Effector memory CD8-positive, alpha-beta T cell (primary cell): ENCODE measurements at regions not wholly inside any gene's neighbourhood (a gene's known extent, or its start where the extent isn't known, plus 50 kb on each side); places are given as distances from the start of the nearest gene placed in this dataset.
"Not testable (repeated sequence)": the region's sequence is repeated elsewhere in the genome, so short reads cannot be mapped to it uniquely, and the experiment has no call there.

Experiments
- ATAC-seq: fragments of 150-1000 bp; cut with Tn5 transposase; replicated peaks from 2 replicates; pipeline ENCODE4 v1.10.0; 2021; ENCODE audit warnings: mild to moderate bottlenecking, moderate library complexity
- DNase-seq, 3 experiments: peaks; one replicate each; pipeline ENCODE4 v3.0.0; 2021
- H3K27ac Mint-ChIP-seq, 2 donors: one replicate each; pipeline ENCODE4 v1.8.0; 2022; ENCODE audit warnings: mild to moderate bottlenecking in 2 of 2, mixed read lengths in 2 of 2, moderate library complexity in 2 of 2
- H3K27me3 Mint-ChIP-seq, 2 donors: one replicate each; pipeline ENCODE4 v1.8.0; 2022; ENCODE audit warnings: mixed read lengths in 2 of 2
- H3K36me3 Mint-ChIP-seq: one replicate; pipeline ENCODE4 v1.8.0; 2022; ENCODE audit warnings: mild to moderate bottlenecking, moderate library complexity, mixed read lengths; ENCODE audit not compliant: insufficient read depth
- H3K4me1 Mint-ChIP-seq, 2 donors: one replicate each; pipeline ENCODE4 v1.8.0; 2022; ENCODE audit warnings: low read depth in 2 of 2, mixed read lengths in 2 of 2
- H3K4me3 Mint-ChIP-seq, 2 donors: one replicate each; pipeline ENCODE4 v1.8.0; 2022; ENCODE audit warnings: mild to moderate bottlenecking in 2 of 2, mixed read lengths in 2 of 2, moderate library complexity in 2 of 2
- H3K9me3 Mint-ChIP-seq, 2 donors: one replicate each; pipeline ENCODE4 v1.8.0; 2022; ENCODE audit warnings: mixed read lengths in 2 of 2

DNA sequence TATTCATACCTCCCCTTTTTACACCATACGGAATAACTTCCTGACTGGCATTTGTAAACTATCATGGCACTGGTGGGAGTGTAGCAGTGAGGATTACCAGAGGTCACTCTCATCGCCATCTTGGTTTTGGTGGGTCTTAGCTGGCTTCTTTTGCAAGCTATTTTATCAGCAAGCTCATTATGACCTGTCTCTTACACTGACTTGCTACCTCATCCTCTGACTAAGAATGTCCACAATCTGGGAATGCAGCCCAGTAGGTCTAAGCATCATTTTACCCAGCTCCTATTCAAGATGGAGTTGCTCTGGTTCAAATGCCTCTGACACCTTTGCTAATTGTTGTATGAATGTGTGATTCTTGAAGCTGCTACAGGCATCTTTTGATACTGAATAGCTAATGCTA lies 950.8 kb upstream of the SLC39A10 start:
- no peaks in the 10 kb centered on the region for H3K9me3 Mint-ChIP-seq

DNA sequence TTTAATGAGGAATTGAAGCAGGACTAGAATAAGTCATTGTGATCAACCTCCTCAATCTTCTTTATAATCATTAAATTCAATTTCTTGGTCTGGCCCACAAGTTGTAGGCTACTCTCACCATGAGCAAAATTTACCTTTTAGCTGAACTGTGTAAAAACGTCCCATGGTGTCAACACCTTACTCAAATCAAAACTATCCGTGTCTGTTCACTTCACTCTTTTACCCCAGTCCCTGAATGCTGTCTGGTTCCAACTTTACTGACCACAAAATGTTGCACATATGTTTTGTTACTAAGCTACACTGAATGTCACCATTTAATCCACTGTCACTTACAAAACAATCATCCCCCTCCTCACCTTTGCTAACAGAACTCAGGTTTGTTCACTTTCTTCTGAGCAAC lies 951.6 kb upstream of the SLC39A10 start:
- DNase-seq (no peak), ATAC-seq (no peak)
- no peaks in the 10 kb centered on the region for H3K9me3 Mint-ChIP-seq
- no peak overlapping the region for H3K4me3 Mint-ChIP-seq
- H3K27ac Mint-ChIP-seq: no peak overlapping the region
- H3K4me1 Mint-ChIP-seq: no peaks in the 10 kb centered on the region
- H3K36me3 Mint-ChIP-seq: peaks cover 3% of the 10 kb centered on the region
- no peaks in the 10 kb centered on the region for H3K27me3 Mint-ChIP-seq

More for the DNA sequence above, 950.8 kb upstream of the SLC39A10 start:
- Mint-ChIP-seq H3K27ac (no peak overlapping the region), H3K27me3 (no peaks in the 10 kb centered on the region), H3K36me3 (peaks cover 3% of the 10 kb centered on the region), H3K4me1 (no peaks in the 10 kb centered on the region), H3K4me3 (no peak overlapping the region)
- DNase-seq (no peak), ATAC-seq (no peak)

DNA sequence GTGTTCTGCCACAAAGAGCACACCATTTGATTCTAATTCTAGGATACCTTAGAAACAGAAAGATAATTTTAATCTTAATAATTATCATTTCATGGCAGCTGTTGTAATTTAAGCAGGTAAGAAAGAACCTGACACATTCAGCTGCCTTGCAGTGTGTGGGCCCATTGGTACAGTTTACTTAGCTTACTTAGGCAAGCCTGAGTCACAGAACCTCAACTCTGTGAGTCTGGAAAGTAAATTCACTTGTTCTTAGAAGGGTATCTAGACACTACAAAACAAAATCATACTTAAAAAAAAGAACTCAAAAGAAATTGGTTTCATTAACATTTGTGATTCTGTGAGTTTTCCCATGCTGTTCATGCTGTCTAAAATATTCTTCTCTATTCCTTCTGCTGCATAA lies 956.3 kb upstream of the SLC39A10 start:
- Mint-ChIP-seq H3K9me3 (peaks cover 4 to 7% of the 10 kb centered on the region in 2 donors), H3K4me3 (no peak overlapping the region), H3K4me1 (no peaks in the 10 kb centered on the region), H3K36me3 (no peaks in the 10 kb centered on the region), H3K27ac (no peak overlapping the region), H3K27me3 (no peaks in the 10 kb centered on the region)
- ATAC-seq: no peak
- no peak for DNase-seq

DNA sequence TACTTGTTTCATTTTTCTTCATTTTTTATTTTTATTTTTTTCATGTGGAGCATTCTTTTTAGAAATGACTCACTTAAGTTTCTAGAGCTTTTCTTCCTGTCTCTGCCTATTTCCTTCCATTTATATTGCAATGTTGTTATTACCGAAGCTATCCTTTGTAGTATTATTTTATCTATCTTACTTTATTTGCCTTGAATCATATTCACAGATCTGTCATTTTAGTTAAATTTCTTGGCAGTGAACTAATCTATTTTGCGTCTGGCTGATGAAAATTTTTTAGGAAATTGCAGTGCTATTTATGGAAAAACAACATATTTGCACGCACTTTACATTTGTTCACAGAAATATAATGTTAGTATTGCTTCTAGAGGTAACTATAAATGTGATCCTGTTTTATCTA lies 956.9 kb upstream of the SLC39A10 start:
- DNase-seq: no peak
- no peaks in the 10 kb centered on the region for H3K36me3 Mint-ChIP-seq
- H3K27me3 Mint-ChIP-seq: no peaks in the 10 kb centered on the region

DNA sequence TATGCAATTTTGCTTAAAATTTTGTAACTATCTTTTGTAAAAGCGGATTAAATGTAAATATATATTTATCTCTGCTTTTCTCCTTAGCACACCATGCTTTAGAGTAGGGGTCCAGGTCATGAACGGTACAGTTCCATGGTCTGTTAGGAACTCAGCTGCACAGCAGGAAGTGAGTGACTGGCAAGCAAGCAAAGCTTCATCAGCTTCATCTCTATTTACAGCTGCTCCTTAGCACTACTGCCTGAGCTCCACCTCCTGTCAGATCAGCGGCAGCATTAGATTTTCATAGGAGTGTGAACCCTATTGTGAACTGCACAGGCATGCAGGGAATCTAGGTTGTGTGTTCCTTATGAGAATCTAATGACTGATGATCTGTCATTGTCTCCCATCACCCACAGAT lies 959.0 kb upstream of the SLC39A10 start:
- Mint-ChIP-seq H3K4me1 (no peaks in the 10 kb centered on the region), H3K9me3 (peaks cover 8 to 13% of the 10 kb centered on the region in 2 donors), H3K27me3 (no peaks in the 10 kb centered on the region), H3K4me3 (no peak overlapping the region), H3K36me3 (no peaks in the 10 kb centered on the region), H3K27ac (no peak overlapping the region)
- DNase-seq (no peak), ATAC-seq (no peak)

More for the DNA sequence above, 956.9 kb upstream of the SLC39A10 start:
- Mint-ChIP-seq H3K27ac (no peak overlapping the region), H3K9me3 (peaks cover 4 to 7% of the 10 kb centered on the region in 2 donors), H3K4me3 (no peak overlapping the region), H3K4me1 (no peaks in the 10 kb centered on the region)
- no peak for ATAC-seq

DNA sequence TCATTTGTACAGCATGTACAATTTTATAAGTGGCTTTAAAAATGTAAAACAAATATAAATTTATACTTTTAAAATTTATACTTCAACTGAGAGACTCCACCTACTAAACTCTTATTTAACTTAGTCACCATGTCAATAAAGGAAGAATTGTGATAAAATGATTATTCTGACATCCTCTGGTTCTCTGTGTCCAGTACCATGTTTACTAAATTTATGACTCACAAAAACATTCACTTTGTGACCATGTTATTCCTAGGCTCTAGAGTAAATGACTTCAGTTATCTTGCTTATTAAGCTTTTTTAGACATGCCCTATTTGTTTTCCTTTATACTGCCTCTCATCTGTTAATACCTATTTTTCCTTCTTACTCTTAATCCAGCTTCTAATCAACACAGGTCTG lies 959.6 kb upstream of the SLC39A10 start:
- DNase-seq: no peak
- Mint-ChIP-seq H3K36me3 (no peaks in the 10 kb centered on the region), H3K27me3 (no peaks in the 10 kb centered on the region), H3K4me1 (no peaks in the 10 kb centered on the region), H3K4me3 (no peak overlapping the region), H3K9me3 (peaks cover 8 to 15% of the 10 kb centered on the region in 2 donors), H3K27ac (no peak overlapping the region)
- no peak for ATAC-seq

DNA sequence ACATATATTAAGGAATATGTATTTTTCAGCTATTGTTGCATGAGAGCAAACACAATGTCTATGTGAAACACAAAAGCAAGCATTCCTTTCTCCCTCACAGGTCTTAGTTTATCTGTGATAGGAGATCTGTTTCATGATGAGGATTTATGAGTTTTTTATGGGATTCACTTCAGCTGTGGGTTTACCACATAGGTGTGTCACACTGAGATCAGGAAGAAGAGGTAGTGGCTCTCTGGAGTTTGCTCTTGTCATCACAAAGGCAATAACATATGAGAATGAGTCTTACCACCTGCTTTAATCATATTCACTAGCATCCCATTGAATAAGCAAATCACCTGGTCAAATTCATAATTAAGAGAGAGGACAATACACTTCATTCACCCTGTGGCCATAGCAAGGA lies 960.3 kb upstream of the SLC39A10 start:
- DNase-seq: no peak
- Mint-ChIP-seq H3K4me3 (no peak overlapping the region), H3K4me1 (no peaks in the 10 kb centered on the region), H3K36me3 (no peaks in the 10 kb centered on the region), H3K9me3 (peaks cover 8 to 15% of the 10 kb centered on the region in 2 donors), H3K27me3 (no peaks in the 10 kb centered on the region), H3K27ac (no peak overlapping the region)
- ATAC-seq: no peak

DNA sequence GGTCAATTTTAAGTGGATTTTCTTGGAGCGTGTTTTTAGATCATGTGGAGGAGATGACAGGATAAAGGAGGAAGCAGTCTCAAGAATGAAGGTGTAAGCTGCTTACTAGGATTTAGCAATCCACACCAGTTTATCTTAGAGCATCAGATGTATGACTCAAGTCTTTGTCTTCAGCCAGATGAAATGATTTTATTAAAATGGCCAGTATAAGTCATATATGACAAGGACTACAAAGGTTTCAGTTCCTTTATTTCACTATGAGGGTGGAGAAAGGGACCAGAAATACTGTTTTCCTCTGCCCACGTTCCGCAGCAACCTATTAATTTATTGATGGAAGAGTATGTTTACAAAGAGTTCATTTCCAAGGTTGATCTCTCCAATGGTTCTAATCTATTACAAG lies 970.5 kb upstream of the SLC39A10 start:
- no peak for ATAC-seq
- Mint-ChIP-seq H3K27ac (no peak overlapping the region), H3K9me3 (peaks cover 0 to 10% of the 10 kb centered on the region in 2 donors), H3K36me3 (no peaks in the 10 kb centered on the region), H3K4me3 (no peak overlapping the region), H3K27me3 (no peaks in the 10 kb centered on the region), H3K4me1 (no peaks in the 10 kb centered on the region)
- no peak for DNase-seq

DNA sequence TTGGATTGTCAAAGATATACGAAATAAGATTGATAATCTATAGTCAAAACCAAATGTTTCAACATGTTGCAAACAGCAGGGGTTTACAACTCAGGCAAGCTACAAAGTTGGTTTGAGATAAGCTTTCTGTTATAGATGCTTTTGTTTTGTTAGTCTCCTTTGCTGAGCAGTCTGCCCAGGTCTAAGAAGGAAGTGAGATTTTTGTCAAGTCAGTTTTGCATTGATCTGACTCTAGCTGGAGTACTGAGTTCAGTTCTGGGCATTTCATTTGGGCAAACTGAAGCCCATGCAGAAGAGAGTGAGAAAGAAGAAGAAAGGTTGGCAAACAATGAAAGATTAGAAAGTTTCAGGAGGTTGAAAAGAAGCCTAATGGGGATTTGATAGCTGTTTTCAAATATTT lies 983.0 kb upstream of the SLC39A10 start:
- no peaks in the 10 kb centered on the region for H3K4me1 Mint-ChIP-seq
- no peaks in the 10 kb centered on the region for H3K36me3 Mint-ChIP-seq
- no peak for ATAC-seq
- DNase-seq: no peak
- H3K27ac Mint-ChIP-seq: no peak overlapping the region
- H3K4me3 Mint-ChIP-seq: no peak overlapping the region
- H3K9me3 Mint-ChIP-seq: peaks cover 0 to 1% of the 10 kb centered on the region in 2 donors
- H3K27me3 Mint-ChIP-seq: no peaks in the 10 kb centered on the region

DNA sequence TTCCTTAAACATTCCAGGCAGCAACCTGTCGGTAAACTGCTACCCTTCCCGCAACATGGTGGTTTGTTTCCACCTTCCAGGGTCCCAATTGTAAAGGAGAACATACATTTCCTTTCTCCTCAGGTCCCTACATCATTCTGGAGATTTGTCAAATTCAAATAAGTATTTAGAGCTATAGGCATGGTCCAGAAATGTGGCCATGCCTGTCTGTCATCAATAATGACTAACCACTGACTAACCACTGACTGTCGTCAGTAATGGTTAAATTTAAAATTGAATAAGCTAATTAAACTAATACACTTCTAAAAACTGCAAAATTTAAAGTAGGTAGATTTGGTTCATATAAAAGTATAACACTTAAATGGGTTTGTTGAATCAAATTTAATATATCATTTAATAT lies 984.0 kb upstream of the SLC39A10 start:
- Mint-ChIP-seq H3K36me3 (no peaks in the 10 kb centered on the region), H3K27me3 (no peaks in the 10 kb centered on the region), H3K27ac (no peak overlapping the region), H3K4me3 (no peak overlapping the region), H3K4me1 (no peaks in the 10 kb centered on the region), H3K9me3 (peaks cover 0 to 1% of the 10 kb centered on the region in 2 donors)
- DNase-seq (no peak), ATAC-seq (no peak)

DNA sequence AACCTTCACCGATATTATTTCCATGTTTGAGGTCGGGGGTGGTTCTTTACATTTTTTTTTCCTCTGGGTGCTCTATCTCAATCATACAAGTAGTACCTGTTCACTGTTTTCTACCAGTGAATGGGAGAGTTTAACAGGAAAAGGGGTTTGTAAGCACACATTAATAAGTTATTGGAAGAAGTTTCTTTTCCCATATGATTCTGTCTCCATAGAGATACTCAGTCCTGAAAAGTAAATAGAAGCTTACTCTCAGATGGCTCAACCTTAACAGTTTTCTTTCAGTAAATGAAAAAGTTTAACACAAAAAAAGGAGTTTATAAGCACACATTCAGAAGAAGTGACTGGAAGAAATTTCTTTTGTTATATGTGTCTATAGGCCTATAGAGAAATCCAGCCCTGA lies 995.6 kb upstream of the SLC39A10 start:
- Mint-ChIP-seq H3K36me3 (no peaks in the 10 kb centered on the region), H3K27me3 (no peaks in the 10 kb centered on the region), H3K4me3 (no peak overlapping the region), H3K4me1 (no peaks in the 10 kb centered on the region), H3K27ac (no peak overlapping the region), H3K9me3 (peaks cover 0 to 3% of the 10 kb centered on the region in 2 donors)
- no peak for ATAC-seq
- DNase-seq: no peak

DNA sequence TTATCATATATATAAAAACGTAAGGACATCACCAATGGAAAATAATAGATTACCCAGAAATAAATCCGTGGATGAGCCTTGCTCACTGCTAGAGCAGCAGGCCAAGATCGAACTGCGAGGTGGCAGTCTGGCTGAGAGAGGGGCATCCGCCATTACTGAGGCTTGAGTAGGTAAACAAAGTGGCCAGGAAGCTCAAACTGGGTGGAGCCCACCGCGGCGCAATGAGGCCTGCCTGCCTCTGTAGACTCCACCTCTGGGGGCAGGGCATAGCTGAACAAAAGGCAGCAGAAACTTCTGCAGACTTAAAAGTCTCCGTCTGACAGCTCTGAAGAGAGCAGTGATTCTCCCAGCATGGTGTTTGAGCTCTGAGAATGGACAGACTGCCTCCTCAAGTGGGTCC lies 1018.0 kb upstream of the SLC39A10 start:
- H3K9me3 Mint-ChIP-seq: peaks cover 4 to 16% of the 10 kb centered on the region in 2 donors
- not testable (repeated sequence) for H3K4me3 Mint-ChIP-seq, DNase-seq, H3K4me1 Mint-ChIP-seq, H3K27me3 Mint-ChIP-seq, ATAC-seq, H3K27ac Mint-ChIP-seq, H3K36me3 Mint-ChIP-seq

DNA sequence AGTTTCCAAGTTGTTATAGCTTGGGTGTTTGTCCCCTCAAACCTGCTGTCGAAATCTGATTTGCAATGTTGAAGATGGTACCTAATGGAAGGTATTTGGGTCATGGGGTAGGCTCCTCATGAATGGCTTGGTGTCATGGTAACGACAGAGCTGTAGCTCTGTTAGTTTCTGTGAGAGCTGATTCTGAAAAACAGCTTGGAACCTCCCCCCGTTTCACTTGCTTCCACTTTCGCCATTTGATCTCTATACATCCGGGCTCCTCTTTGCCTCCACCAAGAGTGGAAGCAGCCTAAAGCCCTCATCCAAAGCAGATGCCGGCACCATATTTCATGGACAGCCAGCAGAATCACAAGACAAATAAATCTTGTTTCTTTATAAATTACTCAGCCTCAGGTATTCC lies 1035.1 kb upstream of the SLC39A10 start:
- no peaks in the 10 kb centered on the region for H3K27me3 Mint-ChIP-seq
- ATAC-seq (no peak), DNase-seq (no peak)
- no peaks in the 10 kb centered on the region for H3K4me1 Mint-ChIP-seq
- H3K4me3 Mint-ChIP-seq: no peak overlapping the region
- no peak overlapping the region for H3K27ac Mint-ChIP-seq
- H3K9me3 Mint-ChIP-seq: no peaks in the 10 kb centered on the region
- H3K36me3 Mint-ChIP-seq: no peaks in the 10 kb centered on the region

DNA sequence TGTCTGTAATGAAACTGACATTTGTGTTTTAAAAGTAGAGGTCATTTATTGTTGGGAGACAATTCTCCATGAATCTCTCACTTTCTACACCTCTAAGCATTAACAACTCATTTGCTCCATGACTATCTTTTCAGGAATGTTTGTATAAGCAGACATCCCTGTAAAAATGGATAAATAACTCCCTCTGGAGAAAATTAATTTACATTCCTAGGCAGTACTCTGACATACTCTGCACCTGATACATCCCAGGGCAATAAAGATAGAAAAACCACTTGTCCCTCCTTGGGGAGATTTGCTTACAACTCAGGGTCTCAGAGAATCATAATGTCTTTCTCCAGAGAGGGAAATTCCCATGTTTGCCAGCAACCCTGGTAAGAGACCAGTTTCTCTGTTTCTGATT lies 1037.7 kb upstream of the SLC39A10 start:
- Mint-ChIP-seq H3K27ac (no peak overlapping the region), H3K36me3 (no peaks in the 10 kb centered on the region), H3K27me3 (no peaks in the 10 kb centered on the region), H3K4me1 (no peaks in the 10 kb centered on the region), H3K9me3 (no peaks in the 10 kb centered on the region), H3K4me3 (no peak overlapping the region)
- DNase-seq: no peak
- ATAC-seq: no peak

DNA sequence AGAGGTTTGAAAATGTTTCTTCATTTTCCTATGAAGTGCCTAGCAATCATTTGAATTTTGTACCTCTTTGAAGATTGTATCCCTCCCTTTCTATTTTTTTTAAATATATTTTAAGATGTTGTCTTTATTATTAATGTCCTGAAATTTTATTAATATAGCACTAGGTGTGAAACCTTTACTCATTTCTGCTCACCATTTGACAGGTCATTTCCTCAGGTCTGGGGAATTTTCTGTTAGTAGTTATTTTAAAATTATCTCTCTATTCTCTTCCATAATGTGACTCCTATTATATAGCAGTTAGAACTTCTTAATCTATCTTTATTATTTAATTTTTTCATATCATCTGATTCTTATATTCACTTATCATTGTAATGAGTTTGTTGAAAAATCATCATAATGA lies 1038.6 kb upstream of the SLC39A10 start:
- no peak overlapping the region for H3K4me3 Mint-ChIP-seq
- H3K27me3 Mint-ChIP-seq: no peaks in the 10 kb centered on the region
- no peaks in the 10 kb centered on the region for H3K36me3 Mint-ChIP-seq

More for the DNA sequence above, 1038.6 kb upstream of the SLC39A10 start:
- Mint-ChIP-seq H3K27ac (no peak overlapping the region), H3K4me1 (no peaks in the 10 kb centered on the region), H3K9me3 (no peaks in the 10 kb centered on the region)
- no peak for ATAC-seq
- DNase-seq: no peak
